ENCODE measurements at regions not wholly inside any gene's neighbourhood (a gene's known extent, or its start where the extent isn't known, plus 50 kb on each side); places are given as distances from the start of the nearest gene placed in this dataset.

DNA sequence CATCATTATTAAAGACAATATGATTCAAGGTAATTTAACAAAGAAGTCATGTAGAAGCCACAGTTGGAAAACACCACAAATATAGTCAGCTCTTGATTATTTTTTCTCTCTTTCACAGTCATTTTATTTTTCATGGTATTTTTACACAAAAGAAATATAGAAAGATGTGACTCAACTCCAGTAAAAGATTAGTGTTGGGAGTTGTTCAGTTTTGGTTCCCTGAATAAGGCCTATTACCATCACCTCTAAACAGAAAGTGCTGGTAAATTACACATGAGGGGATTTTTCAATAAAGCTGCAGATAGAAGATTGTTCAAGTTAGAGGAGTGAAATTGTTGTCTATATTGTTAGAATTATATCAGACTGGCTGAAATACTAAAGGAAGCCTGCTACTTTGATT lies 107.0 kb downstream of the DDIT4L start:
- DNase-seq: no peak

GRCh38 chr4:100082852-100083251 lies 107.4 kb downstream of the DDIT4L start:
- no peak for DNase-seq

GRCh38 chr4:100081491-100081890 lies 108.8 kb downstream of the DDIT4L start:
- no peak for DNase-seq

DNA sequence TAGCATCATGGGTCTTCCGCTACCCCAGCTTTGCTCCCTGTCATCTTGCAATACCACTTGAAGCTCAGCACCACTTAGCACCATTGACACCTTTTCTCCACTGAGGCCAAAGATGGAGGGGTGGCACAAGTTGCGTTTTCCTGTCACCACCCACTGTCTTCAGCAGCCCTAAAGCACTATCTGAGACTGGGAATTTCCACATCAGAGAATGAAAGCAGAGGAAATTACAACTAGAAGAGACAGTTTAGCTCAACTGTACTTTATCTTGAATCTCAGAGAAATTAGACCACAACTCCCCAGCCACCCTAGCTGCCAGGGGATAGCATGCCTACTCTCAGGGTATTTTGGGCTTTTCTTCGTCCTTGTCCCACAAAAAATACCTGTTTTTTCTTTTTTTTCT lies 111.0 kb downstream of the DDIT4L start:
- DNase-seq: no peak

DNA sequence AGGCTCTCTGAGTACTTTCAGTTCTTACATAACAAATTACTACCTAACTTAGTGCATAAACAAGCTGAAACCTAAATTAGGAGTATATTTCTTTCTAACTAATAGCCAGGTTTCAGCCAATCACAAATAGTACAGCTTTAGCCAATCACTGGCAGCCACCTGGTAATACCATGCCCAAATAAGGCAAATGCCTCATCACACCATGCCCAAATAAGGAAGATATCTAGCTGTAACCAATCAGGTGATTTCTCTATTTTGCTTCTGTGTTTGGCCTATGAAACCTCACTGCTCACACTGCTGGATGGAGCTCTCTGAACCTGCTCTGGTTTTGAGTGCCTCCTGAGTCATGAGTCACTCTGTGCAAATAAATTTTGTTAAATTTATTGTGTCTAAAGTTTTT lies 113.5 kb downstream of the DDIT4L start:
- DNase-seq: no peak

GRCh38 chr4:100075486-100076270 lies 114.6 kb downstream of the DDIT4L start:
- DNase-seq: no peak

DNA sequence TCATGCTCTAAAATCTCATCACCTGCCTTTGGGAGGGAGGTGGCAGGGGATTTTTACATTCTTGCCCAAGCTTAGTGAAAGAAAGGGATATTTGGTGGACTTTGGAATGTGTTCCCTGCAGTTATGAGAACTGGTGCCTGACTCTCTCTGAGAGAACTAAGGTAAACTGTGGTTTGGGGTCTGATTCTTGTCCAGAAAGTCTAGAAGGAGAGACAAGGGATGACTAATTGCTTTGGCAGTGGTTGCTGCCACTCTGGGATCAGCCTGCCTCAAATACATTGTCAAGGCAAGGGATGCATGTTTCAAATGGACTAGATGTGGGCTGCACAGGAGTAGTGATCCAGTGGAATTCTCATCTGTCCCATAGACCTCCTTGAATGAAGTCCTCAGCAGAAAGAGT lies 115.2 kb downstream of the DDIT4L start:
- DNase-seq: no peak

DNA sequence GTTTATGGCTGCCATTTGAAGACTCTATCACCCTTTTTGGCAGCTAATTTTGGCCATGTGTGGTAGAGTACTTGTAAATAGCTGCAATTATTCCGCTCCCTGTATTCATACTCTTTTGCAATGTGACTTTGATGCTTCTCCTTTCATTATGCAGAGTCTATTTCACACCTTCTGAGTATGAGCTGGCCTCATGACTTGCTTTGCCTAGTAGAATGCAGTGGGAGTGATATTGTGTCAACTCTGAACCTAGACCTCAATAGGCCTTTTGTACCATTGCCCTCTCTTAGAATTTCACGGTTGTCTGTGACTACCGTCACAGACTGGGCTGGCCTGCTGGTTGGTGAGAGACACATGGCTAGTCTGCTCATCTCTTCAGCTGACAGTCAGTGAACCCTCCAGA lies 118.8 kb downstream of the DDIT4L start:
- DNase-seq: no peak

- no peak for DNase-seq
Observed at GRCh38 chr4:100070868-100071267, 119.4 kb downstream of the DDIT4L start.

DNA sequence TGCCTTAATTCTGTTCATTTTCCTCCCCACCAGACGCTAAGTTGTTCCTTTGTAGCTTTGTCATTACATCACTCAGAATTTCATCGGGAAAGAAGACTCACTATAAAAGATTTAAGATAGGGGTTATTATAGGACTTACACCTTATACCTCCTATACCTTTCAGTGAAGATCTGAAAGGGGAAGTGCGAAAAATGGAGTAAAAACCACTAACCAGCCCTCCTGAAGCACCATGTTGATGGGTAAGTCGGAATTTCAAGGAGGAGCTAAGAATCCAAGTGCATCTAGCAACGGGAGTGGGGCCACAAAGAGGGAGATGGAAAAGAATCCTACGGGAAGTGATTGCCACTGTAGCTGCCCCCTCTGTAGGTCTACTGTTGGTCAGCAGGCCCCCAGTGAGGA lies 119.1 kb upstream of the H2AZ1 start:
- no peak for DNase-seq

DNA sequence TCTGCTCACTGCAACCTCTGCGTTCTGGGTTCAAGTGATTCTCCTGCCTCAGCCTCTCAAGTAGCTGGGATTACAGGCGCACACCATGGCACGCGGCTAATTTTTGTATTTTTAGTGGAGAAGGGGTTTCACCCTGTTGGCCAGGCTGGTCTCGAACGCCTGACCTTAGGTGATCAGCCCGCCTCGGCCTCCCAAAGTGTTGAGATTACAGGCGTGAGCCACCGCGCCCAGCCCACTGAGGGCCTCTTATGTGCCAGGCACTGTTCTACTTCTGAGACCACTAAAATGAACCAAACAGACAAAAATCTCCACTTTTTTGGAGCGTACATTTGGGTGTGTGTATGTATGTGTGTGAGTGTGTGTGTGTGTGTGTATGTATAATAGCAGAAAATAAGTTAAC lies 117.2 kb upstream of the H2AZ1 start:
- no peak for DNase-seq

DNA sequence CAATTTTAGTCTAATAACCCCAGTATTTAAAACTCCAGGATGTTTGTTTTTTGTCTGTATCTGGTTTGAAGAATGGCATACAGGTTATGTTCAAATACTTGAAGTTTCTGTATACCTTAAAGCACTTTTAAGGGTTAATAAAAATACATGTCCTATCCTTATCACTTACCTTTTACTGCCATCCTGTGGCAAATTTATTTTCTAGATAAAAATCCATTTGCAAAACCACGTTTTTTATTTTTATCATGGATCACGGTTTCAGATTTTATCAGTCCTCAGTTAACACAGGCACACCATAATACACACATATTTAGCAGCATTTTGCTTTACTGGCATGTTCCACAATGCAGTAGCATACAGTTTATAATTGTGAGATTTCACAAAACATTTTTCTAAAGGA lies 113.3 kb upstream of the H2AZ1 start:
- no peak for DNase-seq

DNA sequence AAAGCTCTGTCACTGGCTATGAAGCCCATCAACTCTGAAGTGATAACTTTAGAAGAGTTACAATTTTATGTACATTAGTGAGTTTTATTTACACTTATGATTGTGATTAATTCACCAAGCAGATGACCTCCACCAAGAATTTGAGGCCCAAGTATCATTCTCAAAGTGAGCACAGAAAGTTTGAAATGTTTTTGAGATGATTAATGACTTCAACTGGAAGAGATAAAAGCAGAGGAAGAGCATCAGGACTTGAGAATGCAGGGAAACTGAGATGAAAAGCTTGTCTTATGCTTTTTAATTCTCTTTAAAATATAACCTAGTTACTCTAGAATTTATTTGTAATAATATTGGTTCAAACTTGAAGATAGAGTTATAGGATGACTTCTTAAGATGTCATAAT lies 112.8 kb upstream of the H2AZ1 start:
- DNase-seq: no peak

- no peak for DNase-seq
Observed at GRCh38 chr4:100061835-100062234, 111.8 kb upstream of the H2AZ1 start.

GRCh38 chr4:100060765-100061416 lies 110.8 kb upstream of the H2AZ1 start:
- no peak for DNase-seq

DNA sequence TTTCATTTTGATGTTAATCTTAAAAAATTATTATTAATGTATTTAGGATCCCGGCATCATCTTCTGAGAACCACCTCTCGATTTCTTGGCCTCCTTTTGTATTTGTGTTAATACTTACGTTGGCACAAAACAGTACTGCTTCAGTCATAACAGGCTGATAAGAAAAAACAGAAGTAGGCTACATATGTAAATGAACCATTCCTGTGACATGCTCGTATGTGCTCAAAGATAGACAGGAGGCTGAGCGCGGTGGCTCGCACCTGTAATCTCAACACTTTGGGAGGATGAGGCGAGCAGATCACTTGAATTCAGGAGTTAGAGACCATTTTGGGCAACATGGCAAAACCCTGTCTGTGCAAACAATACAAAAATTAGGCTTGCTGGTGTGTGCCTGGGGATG lies 109.4 kb upstream of the H2AZ1 start:
- no peak for DNase-seq

GRCh38 chr4:100056701-100057100 lies 106.6 kb upstream of the H2AZ1 start:
- no peak for DNase-seq

DNA sequence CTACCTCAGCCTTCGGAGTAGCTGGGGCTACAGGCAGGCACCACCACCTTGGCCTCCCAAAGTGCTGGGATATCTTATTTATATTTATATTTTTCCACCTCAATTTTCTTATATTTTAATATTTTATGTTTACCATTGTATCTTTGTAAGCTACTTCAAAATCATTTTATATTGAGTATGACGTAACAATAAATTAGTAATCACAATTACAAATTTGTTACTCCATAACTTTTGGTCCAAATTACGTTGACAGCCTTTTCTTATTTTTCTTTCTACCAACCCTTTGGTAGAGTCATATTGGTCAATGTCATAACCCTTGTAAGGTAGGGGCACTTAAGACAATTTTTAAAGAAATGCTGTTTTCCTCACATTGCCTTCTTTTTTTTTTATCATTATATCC lies 104.0 kb upstream of the H2AZ1 start:
- no peak for DNase-seq

DNA sequence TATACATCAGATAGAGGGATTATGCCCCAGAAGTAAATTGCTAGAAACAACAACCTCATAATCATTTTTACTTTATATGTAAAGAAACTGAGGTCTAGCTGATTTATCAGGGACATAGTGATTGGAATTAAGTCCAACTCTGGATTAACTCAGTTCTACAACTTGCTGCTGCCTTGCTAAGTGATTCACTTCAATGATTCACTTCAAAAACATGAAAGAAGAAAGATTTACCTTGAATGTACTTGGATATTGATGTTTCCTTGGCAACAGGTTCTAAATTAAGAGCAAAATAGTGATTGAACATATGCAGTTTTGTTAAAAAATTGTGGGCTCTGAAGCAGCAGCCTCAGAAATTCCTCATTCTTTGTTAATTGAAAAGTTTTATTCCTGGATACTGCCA lies 99.8 kb upstream of the H2AZ1 start:
- DNase-seq: no peak

- DNase-seq: no peak
Observed at GRCh38 chr4:100042711-100043110, 92.6 kb upstream of the H2AZ1 start.

GRCh38 chr4:100042235-100042634 lies 92.2 kb upstream of the H2AZ1 start:
- no peak for DNase-seq

DNA sequence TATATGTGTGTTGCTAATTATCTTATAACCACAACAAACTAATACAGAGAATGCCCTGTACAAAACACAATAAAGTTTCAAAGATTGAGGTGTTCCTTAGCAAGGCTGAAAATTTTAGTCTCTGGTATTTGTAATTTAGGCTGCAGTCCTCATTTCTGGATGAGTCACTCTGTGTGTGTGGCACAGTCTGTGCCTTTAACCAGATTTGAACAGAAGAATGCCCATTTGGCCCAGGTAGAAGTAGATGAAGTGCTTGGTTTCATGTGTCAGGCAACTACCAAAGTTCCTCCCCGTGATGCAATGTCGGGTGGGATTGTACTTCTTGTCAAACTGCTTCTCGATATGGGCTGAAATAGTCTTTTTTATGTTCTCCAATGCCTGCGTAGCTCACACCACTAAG lies 91.6 kb upstream of the H2AZ1 start:
- no peak for DNase-seq

DNA sequence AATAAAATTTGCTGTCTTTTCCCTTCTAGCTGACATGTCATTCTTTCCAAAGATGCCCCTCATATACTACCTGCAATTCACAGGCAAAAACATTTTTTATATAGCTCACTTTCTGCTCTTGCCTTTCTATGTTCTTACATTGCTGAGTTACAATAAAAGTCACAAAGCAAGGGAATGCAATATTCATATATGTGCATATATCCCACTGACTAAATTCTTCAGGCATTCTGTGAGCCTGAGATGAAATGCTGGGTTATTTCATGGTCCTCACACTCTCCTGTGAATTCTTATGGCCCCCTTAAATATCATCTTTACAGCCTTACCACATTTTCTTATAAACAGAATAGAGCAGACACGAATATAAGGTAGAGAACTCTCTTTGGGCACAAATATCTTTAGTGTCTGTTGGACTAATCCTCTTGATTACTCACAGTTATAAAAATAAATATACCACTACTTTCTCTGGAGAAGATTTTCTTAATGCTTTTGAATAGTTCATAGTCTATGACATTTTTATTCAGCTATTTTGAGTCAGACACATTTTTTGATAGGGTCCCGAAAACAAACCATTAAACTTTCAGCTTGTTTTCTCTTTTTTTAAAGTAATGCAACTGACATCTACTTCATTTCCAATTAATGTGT lies 84.1 kb upstream of the H2AZ1 start:
- DNase-seq: no peak

DNA sequence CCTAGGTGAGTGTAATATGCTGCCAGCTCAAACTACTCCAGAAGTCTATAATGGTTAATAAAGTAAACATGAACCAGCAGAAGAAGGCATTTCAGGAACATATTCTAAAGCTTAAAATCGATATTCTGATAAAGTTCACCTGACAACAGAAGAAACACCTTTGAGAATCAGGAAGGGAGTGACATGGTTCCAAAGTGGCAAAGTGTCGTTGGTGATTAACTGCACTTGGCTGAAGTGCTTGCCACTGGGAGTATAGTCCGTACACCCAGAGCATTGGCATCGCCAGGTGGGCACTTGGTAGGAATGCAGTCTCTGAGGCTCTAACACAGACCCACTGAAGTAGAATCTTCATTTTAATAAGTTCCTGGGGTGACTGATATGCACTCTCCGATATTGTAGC lies 76.0 kb upstream of the H2AZ1 start:
- DNase-seq: no peak

Data from DMS153 (cell line).